SK-N-SH treated with all-trans-retinoic acid at 6 μM for 48 hours (cell line): ENCODE measurements at regions not wholly inside any gene's neighbourhood (a gene's known extent, or its start where the extent isn't known, plus 50 kb on each side); places are given as distances from the start of the nearest gene placed in this dataset.

Experiments used
- ARNTL ChIP-seq: fragments of 450-650 bp; formaldehyde crosslinking; IDR thresholded peaks from 2 replicates; pipeline ENCODE4 v1.5.0; 2020; ENCODE audit warnings: low read depth, mild to moderate bottlenecking, moderate library complexity, borderline replicate concordance
- ZFP30 ChIP-seq: fragments of 450-650 bp; formaldehyde crosslinking; IDR thresholded peaks from 2 replicates; pipeline ENCODE4 v1.5.0; 2022; ENCODE audit warnings: mild to moderate bottlenecking, moderate library complexity

DNA sequence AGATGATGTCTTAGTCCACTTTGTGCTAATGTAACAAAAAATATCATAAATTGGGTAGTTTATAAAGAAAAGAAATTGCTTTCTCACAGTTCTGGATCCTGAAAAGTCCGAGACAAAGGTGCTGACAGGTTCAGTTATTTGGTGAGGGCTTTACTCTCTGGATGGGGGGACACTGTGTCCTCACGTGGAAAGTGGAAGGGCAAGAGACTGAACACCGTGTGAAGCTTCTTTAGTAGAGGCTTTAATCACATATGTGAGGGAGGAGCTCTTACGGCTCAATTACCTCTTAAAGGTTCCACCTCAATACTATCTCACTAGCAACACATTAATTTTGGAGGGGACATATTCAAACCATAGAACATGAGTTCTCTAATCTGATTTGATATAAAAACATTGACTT lies 204.3 kb downstream of the FSIP2 start:
- TF ChIP-seq ZFP30: no peak
- TF ChIP-seq ARNTL: no peak
